ENCODE measurements at regions not wholly inside any gene's neighbourhood (a gene's known extent, or its start where the extent isn't known, plus 50 kb on each side); places are given as distances from the start of the nearest gene placed in this dataset.

DNA sequence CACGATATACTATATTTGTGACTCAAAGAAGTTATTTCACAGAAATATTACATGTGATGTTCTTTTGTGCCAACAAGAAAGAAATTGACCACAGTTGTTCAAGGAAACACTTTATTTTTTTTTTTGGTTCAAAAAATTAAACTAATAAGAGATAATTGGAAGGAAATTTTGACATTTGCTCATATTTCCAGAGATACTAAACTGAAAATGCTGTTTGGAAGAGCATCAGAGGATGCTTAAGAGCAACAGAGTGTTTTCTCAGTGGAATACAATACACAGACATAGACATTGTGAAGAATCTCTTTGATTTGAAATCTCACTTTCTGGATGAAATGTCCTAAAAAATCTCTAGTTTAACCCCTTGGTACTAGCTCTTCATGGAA is 760.4 kb upstream of the CXADR start:
- DNase-seq (ENCODE audit: low spot score), result no peak

DNA sequence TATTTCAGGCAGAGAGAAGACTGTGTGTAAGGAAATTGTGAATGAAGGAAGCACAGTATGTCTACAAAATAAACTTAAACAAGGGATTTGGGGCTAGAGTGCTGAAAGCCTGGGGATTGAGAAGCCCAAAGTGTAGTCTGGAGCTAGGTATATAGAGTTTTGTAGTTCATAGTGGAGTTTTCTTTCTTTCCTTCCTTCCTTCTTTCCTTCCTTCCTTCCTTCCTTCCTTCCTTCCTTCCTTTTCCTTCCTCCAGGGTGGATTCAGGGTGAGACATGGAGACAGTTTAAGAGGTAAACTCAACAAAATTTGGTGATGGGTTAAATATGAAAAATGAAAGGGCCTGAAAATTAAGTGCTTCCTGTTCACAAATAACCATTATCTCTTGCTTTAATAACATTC is 757.8 kb upstream of the CXADR start:
- DNase-seq (ENCODE audit: low spot score), result no peak

DNA sequence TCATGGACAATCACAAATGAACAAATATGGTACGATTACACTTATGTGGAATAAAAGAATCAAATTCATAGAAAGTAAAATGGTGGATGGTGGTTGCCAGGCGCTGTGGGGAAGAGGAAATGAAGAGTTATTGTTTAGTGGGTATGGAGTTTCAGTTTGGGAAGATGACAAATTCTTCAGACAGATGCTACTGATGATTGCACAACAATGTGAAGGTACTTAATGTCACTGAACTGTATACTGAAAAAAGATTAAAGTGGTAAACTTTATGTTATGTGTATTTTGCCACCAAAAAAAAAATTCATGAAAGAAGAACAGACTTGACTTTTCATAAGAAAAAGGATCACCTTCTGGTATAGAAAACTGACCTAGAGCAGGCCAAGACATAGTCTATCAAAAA is 745.6 kb upstream of the CXADR start:
- DNase-seq (ENCODE audit: low spot score), result no peak

DNA sequence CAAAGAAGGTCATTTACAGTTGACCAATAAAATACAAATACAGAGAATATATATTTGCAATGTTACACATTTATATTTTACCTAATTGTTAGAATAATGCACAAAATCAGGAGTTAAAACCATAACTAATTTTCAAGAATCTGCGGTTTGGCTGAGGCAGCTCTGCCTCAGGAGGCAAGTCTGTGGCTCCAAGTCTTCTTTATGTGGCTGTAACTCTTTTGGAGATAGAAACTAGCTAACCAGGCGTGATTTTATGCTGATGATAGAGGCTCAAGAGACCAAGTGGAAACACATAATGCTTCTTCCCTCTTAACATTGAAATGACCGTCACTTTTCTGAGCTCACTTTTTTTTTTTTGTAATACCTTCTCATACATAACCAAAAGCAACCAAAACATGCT is 744.7 kb upstream of the CXADR start:
- DNase-seq (ENCODE audit: low spot score), result no peak

DNA sequence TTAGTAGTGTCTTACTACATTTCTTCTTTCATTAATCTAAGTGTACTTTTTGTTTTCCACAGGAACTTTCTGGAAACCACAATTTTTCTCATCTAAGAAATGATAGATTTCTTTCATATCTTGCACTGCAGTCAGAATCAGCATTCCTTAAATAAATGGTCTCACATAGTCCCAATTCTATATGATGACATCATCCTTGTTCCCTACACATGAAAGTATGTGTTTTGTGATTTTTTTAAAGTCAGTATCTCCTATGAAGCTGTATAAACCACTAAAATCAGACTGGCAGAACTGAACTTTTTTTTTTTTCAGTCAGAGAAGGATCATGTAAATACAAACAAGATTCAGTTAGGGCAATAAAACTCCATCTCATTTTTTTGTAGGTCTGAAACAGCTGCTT is 742.6 kb upstream of the CXADR start:
- no peak for DNase-seq (ENCODE audit: low spot score)

DNA sequence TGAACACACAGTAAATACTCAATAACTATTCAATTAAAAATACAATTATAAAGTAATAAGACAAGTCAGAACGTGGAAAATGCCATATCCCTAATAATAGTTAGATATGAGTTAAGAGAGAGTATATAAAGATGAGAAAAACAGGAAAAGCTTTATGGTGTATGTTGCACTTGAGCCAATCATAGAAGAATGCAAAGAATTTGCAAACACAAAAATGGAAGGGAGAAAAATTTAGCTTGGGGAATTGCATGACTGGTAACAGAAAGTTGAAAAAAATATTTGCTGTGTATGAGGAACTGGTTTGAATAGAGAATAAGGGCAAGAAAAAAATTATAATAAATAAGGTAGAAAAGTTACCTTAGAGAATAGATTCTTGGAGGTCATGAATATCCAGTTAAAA is 739.6 kb upstream of the CXADR start:
- no peak for DNase-seq (ENCODE audit: low spot score)

DNA sequence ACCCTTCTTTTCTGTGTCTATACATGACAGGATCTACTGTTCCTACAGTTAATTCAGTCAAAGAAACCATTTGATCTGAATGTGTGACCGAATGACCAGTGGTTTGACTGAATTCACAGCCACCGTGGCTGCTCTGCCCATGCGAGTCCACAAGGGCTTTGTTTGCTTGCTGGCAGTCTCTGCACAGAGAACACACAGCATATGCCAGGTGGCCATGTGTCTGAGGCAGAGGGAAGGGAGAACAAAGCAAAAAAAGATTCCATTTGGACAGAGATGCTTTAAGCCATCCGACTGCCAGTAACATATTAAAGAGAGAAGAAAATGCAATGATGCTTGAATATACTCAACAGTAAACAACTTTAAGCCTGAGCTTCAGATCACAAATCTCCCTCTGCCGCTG is 737.8 kb upstream of the CXADR start:
- DNase-seq (ENCODE audit: low spot score), result no peak

DNA sequence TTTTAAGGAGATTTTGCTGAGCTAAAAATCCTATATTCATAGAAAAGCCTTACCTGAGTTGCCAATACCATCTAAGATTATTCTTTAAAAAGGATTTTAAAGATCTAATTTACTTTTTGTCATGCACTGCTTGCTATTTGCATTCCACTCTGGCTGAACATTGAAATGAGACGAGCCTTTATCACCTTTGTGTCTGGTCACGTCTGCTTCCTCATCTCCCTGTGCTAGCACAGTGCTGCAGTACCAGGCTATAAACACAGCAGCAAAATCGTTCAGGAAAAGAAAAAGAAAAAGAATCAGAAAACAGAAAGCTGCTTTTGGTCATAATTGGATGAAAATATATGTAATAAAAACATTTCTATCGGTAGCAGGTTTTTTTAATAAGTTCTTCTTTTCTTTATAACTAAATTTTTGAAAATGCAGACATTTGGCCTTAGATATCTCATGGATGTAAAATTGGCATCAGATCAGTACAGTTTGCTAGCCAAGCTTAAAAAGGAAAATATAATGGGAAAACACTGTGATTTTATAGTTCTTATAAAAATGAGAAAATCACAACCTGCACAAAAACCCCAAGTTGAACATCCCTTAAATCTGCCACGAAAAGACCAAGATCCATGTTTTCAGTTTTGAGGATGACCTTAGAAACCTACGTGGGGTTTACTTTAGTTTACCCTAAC is 735.7 kb upstream of the CXADR start:
- no peak for DNase-seq (ENCODE audit: low spot score)

DNA sequence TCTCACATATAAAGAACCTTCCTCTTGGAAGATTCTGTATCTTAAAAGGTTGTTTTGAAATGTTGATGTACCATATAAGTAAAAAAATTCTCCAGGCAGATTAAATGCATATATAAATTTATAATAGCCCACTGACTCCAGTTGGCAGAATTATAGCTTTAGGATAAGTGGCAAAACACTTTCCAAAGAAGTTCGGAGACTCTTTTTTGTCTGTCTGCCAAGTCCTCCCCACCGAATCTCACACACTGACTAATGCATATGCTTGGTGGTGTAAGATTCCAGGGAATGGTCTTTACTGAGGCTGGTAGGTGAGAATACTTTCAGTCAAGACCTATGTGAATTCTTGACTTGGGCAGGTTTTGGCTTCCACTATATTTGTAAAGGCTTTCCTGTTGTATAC is 724.3 kb upstream of the CXADR start:
- DNase-seq (ENCODE audit: low spot score), result no peak

DNA sequence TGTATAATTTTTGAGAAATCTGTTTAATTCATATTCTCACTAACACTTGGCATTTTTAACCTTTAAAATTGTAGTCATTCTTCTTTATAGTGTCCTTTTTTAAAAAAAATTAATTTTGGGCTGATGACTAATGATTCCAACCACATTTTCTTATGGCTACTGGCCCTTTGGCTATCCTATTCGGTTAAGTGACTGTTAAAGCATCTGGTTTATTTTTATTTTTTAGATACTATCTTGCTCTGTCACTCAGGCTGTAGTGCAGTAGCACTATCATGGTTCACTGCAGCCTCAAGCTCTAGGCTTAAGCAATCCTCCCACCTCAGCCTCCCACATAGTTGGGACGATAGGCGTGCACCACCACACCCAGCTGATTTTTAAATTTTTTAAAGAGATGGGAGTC is 723.2 kb upstream of the CXADR start:
- no peak for DNase-seq (ENCODE audit: low spot score)

DNA sequence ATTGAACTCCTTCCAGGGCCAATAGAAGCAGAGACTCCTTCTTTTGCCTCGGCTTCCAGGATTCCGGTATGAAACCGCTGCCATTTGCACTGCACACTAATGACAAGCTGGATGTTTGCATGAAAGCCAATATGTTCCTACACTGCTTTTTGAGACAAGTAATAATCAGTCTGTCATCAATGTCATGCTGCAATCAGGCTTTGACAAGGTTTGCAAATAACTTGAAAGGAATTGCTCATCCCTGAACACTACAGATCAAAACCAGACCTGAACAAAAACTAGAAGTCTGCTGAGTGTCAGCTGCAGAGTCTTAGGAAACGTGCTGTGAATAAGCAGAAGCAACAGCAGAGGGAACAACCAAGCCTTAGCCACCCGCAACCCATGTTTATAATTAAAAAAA is 720.7 kb upstream of the CXADR start:
- no peak for DNase-seq (ENCODE audit: low spot score)

DNA sequence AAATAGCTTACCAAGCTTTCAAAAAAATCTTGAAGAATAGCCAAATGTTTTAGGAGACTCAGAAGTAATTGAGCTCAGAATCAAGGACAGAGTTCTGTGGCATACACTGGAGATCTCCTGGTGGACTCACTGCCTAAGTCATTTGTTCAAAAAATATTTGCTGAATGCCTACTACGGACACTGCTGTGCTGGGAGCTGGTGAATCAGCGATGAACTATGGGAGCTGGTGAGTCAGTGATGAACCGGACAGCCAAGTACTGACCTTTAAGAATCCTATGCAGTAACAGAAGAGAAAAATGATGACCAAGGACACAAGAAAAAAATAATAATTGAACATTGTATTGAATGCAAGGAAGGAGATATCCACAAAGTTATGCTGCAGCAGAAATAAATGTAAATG is 717.9 kb upstream of the CXADR start:
- peak; percentile 80 for DNase-seq (ENCODE audit: low spot score)

DNA sequence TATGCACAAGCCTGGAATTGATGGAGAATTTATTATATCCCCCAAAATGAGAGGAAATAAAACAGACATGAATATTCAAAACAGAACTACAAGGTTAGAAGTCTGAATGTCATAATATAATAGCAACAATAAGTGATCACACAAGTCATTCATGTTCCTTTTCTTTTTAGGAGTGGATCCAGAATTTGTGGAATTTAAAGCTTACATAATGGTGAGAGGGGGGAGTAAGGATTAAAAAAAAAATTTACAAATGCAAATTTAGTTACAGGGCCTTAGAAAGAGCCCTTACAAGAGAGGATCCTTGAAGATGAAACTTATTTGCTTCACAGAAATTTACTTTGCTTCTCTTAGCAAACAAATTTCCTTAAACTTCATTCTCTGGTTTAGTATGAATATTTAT is 716.1 kb upstream of the CXADR start:
- no peak for DNase-seq (ENCODE audit: low spot score)

DNA sequence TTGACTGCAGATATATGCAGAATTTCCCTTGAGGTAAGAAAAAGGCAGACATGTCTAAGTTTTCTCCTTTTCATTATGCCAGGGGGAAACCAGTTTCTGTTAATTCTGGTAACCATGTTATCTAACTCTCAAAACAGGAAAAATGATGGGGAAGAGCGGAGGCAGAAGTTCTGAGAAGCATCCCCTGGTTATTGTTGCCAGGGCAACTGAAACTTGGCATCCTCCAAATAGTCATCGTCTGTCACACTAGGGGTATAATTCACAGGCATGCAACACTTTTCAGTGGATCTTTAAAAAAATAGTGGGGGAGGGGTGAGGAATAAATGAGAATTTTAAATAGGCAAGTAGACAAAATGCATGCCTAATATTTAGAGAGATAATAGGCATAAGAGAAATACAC is 715.3 kb upstream of the CXADR start:
- DNase-seq (ENCODE audit: low spot score), result no peak

DNA sequence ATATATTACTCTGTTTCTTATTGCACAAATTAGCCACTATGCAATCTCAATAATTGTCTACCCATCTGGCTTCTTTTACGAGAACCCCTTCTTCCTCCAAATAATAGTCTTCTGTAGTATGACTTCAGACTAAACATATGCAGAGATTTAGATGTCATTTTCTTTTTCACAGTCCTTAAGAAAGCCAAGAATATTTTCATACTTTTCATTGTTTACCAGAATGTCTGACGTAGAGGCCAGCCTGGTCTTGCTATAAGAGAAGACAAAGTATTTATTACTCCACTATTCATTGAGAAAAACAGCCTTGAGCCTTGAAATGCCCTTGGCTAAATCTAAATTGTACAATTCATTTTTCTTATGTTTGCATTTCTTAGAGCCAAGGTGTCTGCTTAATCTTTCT is 714.9 kb upstream of the CXADR start:
- no peak for DNase-seq (ENCODE audit: low spot score)

DNA sequence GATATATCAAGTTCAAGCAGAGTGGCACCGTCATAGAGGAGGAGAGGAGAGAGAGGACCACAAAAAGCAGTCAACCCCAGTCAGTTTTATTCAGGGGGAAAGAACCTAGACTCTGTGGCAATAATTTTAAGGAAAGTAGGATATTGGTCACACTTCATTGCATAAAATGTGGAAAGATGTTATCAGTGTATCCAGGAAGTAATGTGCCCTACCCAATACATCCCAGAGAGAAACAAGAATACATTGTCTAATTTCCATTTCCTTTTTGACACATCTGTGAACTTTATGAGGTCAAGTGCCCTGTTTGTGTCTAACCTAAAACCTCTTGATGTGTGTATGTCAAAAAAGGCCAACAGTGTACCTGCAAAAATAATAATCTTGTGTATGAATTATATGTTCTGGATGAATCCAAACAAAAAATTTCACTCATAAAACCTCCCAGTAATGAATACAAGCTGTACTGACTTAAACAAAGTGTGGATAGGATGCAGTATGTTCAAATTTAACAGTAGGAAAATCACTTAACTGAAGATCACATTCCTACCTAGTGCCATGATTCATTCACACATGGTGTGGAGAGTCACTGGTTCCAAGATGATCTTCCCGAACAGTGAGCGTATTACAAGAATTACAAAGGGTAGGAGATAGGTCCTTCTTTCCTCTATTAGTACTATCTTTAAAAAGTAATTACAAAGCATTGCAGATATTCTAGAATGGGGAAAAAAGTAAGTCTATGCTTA is 712.1 kb upstream of the CXADR start:
- no peak for DNase-seq (ENCODE audit: low spot score)

DNA sequence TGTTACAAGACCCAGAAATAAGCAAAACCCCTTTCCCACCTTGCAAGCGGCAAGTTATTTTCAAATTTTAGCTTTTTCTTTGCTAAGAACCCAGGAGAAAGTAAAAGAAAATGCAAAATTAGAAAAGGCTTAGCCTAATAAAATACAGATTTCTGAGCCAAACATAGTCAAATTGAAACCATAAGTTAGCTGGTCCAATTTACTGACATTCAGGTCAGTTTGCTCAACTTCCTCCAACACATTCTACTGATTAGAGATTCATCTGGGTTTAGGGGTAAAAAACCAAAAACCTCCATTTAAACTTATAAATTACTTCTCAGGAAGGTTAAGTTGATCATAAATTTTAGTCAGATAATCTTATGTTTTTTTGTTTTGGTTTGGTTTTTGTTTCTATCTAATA is 701.8 kb upstream of the CXADR start:
- DNase-seq (ENCODE audit: low spot score), result no peak

DNA sequence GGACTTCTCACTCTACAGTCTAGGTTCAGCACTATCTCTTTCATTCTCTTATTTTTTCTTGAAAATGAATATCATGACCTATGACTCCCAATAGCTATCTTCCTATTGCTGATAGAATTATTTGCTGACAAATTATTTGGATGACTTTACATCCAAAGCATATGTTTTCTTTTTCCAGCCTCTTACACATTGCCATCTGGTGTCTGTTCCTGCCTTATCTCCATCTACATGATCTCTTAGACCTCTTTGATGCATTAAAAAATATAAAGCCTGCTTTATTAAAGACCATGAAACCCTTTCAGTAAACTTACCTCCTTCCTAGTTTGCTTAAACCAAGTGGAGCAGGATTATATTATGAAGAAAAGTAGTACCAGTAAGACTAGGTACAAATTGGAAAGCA is 700.9 kb upstream of the CXADR start:
- DNase-seq (ENCODE audit: low spot score), result no peak

DNA sequence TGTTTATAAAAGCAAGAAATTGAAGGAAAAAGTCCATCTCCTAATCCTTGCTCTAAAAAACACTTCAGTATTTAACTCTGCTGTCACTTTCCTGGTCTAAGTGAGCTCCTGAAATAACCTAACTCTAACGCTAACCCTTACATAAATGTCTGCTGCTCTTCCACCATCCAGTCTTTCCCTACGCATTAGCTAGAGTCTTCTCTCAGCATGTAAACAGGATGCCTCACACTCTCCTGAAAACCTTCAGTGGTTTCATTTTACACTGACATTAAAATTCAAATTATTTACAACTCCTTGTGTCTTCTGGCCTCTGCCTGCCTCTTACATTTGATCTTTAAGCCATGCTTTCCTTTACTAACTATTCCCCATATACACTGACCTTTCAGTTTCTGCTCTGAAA is 697.6 kb upstream of the CXADR start:
- DNase-seq (ENCODE audit: low spot score), result no peak

DNA sequence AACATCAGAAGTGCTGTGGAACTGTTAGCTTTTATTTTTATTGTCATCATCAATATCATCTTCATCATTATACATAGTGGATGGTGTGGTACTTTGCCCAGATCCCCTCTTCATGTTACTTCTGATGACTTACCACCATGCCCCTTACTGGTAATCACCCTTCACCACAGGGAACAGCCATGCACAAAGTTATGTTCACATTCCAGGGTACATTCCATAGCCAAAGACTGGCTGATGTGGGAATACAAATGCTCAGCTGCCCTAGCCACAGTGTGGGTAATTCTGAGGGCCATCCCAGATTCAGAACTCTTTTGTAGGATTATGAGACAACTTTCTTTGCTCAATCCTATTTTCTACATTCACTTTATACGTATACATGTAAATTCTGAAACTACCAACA is 691.3 kb upstream of the CXADR start:
- no peak for DNase-seq (ENCODE audit: low spot score)

DNA sequence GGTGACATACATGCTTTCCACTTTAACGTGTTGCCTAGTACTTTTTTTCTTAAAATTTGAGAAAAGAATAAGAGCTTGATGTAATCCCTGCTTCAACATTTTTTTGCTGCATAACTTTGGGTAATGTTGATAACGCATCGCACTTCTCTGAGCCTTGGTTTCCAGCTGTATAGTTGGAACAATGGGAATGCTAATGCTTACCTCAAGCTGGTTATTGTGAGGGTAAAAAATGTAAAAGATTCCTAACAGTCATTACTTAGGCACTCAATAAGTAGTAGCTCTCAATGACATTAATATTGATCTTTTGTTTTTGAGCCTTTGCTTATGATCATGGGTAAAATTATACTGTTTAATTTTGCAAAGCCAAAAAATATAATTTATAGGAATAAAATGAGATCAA is 683.3 kb upstream of the CXADR start:
- no peak for DNase-seq (ENCODE audit: low spot score)

DNA sequence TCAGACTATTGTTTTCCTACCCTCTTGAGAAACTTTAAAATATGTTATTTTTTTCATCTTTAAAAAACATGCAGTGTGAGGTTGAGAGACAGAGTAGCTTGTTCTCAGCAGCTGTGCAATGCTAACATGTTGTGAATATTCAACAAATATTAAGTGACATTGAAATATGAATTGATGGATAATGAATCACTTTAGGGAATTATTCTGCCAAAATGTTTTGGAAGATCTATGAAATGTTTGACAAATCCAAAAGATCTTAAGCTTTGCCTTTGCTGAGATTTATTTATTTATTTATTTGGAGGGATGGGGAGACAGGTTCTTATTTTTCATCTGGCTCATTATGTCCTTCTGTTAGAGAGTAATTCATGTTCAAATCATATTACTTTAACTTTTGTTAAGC is 680.1 kb upstream of the CXADR start:
- DNase-seq (ENCODE audit: low spot score), result no peak

DNA sequence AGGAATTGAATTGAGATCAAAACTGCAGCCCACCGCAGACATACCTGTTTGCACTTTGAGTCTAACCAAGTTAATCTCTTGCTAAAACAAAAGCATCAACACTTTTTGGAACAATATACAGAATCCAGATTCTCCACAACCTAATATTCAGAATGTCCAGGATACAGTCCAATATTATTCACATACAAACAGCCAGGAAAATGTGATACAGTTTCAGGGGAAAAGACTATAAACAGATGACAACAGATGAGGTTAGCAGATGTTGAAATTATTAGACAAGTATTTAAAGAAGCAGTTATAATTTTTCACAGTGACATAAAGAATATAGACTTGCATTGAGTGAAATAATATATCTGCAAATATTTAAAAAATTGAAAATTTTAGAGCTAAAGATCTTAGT is 678.1 kb upstream of the CXADR start:
- DNase-seq (ENCODE audit: low spot score), result no peak

DNA sequence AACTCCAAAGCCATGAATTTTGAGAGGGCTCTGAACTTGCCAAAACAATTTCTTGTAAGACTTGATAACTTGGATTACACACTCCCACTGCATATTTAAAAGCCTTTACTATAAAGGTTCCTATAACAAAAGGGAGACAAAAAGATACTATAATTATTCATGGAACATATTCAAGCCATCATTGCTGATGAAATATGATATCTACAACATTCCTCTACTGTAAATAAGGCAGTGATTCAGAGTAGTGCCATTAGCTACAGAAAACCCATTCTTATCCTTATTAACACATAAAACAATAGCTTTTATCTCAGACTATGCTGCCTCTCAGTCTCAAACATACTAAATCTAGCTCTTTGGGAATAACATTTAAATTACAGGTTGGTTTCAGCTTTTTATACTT is 675.5 kb upstream of the CXADR start:
- DNase-seq (ENCODE audit: low spot score), result no peak

Measured in RKO (cell line).